OCI-LY7 (cell line): ENCODE measurements at regions not wholly inside any gene's neighbourhood (a gene's known extent, or its start where the extent isn't known, plus 50 kb on each side); places are given as distances from the start of the nearest gene placed in this dataset.

Source experiments
- CTCF ChIP-seq: fragments of 200-600 bp; sonication (generic); conservative IDR thresholded peaks from 2 replicates; pipeline ENCODE4 v1.5.1; 2014; ENCODE audit warnings: mild to moderate bottlenecking, antibody characterized with exemption, low read length, moderate library complexity, mixed read lengths
- EZH2phosphoT487 ChIP-seq: fragments of 200-600 bp; sonication (generic); IDR thresholded peaks from 2 replicates; pipeline ENCODE4 v1.6.1; 2018; ENCODE audit warnings: low read depth, borderline replicate concordance, mild to moderate bottlenecking, mixed run types, antibody characterized with exemption, low read length, moderate library complexity, mixed read lengths

GRCh38 chr2:18380321-18380720 lies 180.1 kb downstream of the RDH14 start:
- TF ChIP-seq CTCF (no peak), EZH2phosphoT487 (no peak)
